BJ (cell line): ENCODE measurements at regions not wholly inside any gene's neighbourhood (a gene's known extent, or its start where the extent isn't known, plus 50 kb on each side); places are given as distances from the start of the nearest gene placed in this dataset.

ENCODE experiments used
- CTCF ChIA-PET: fragments of 350-600 bp; formaldehyde crosslinking; extraction: SDS; loops from one replicate; lab custom pipeline; 2021; ENCODE audit warnings: antibody characterized with exemption, inconsistent platforms; lab: Yijun Ruan, JAX
- POLR2A ChIA-PET: fragments of 300-600 bp; sonication (Branson Sonifier 250); formaldehyde crosslinking; extraction: SDS; loops from one replicate; lab custom pipeline; 2021; ENCODE audit warnings: antibody characterized with exemption; lab: Charles Lee
- DNase-seq: peaks from one replicate; pipeline ENCODE4 v3.0.0-alpha.2; 2011; ENCODE audit warnings: low read depth
- H3K27me3 ChIP-seq: 2 replicates; pipeline ENCODE4 v1.6.0; 2011; ENCODE audit warnings: low read length; ENCODE audit not compliant: control insufficient read depth, insufficient read depth
- H3K36me3 ChIP-seq: 2 replicates; pipeline ENCODE4 v1.5.1; 2011; ENCODE audit warnings: low read length; ENCODE audit not compliant: control insufficient read depth, insufficient read depth
- H3K4me3 ChIP-seq: 2 replicates; pipeline ENCODE4 v1.5.1; 2011; ENCODE audit warnings: low read depth, mild to moderate bottlenecking, control low read depth, low read length
- CTCF ChIP-seq: IDR thresholded peaks from 2 replicates; pipeline ENCODE4 v1.5.1; 2011; ENCODE audit warnings: low read depth, mild to moderate bottlenecking, control low read depth, inconsistent platforms, low read length, moderate library complexity; ENCODE audit not compliant: insufficient read depth

- DNase-seq = no peak
- Histone ChIP-seq H3K4me3 (no peak overlapping the region), H3K27me3 (no peaks in the 10 kb centered on the region), H3K36me3 (no peaks in the 10 kb centered on the region)
- ChIA-PET CTCF (no interaction called here), POLR2A (no interaction called here)
- TF ChIP-seq CTCF = no peak
These were observed 117.4 kb upstream of the SLC24A3 start for GRCh38 chr20:19094959-19095541.

GRCh38 chr20:19095762-19096161 is 116.7 kb upstream of the SLC24A3 start:
- DNase-seq = no peak
- H3K4me3 ChIP-seq = no peak overlapping the region
- no peaks in the 10 kb centered on the region for H3K27me3 ChIP-seq
- H3K36me3 ChIP-seq = no peaks in the 10 kb centered on the region
- ChIA-PET POLR2A (no interaction called here), CTCF (no interaction called here)
- no peak for TF ChIP-seq CTCF

GRCh38 chr20:19096843-19097242 is 115.6 kb upstream of the SLC24A3 start:
- ChIA-PET CTCF (no interaction called here), POLR2A (no interaction called here)
- Histone ChIP-seq H3K27me3 (no peaks in the 10 kb centered on the region), H3K36me3 (no peaks in the 10 kb centered on the region), H3K4me3 (no peak overlapping the region)
- TF ChIP-seq CTCF = no peak
- no peak for DNase-seq

- no peak for DNase-seq
- H3K36me3 ChIP-seq = no peaks in the 10 kb centered on the region
- H3K27me3 ChIP-seq = no peaks in the 10 kb centered on the region
- H3K4me3 ChIP-seq = no peak overlapping the region
- ChIA-PET POLR2A (no interaction called here), CTCF (no interaction called here)
- no peak for TF ChIP-seq CTCF
These were observed 114.3 kb upstream of the SLC24A3 start for GRCh38 chr20:19098117-19098516.

GRCh38 chr20:19098806-19099578 is 113.5 kb upstream of the SLC24A3 start:
- POLR2A ChIA-PET = no interaction called here
- no peak for DNase-seq
- CTCF ChIA-PET = interaction anchor here (0.8 kb wide), 1 partner anchor 92 kb away, joined by 3 read pairs; no protein-coding TSS in a partner anchor
- TF ChIP-seq CTCF = no peak
- no peaks in the 10 kb centered on the region for H3K36me3 ChIP-seq
- H3K4me3 ChIP-seq = no peak overlapping the region
- H3K27me3 ChIP-seq = no peaks in the 10 kb centered on the region
